A549 (cell line): ENCODE measurements at regions not wholly inside any gene's neighbourhood (a gene's known extent, or its start where the extent isn't known, plus 50 kb on each side); places are given as distances from the start of the nearest gene placed in this dataset.

ENCODE experiments used
- ATAC-seq, 2 experiments: fragments of 200-7000 bp in 1 of 2; fragments of >200 bp in 1 of 2; cut with Nextera tagmentation in 1 of 2; cut with Tn5 transposase in 1 of 2; 3 replicates each; pipeline versions ENCODE4 v1.8.0 to v1.9.1; 2018 to 2020; ENCODE audit warnings: mild to moderate bottlenecking in 1 of 2, moderate library complexity in 1 of 2
- CTCF ChIA-PET: fragments of 300-600 bp; sonication (Branson Sonifier 250); formaldehyde crosslinking; extraction: SDS; loops from one replicate; lab custom pipeline; 2021; ENCODE audit warnings: antibody characterized with exemption, inconsistent platforms; lab: Yijun Ruan, JAX
- POLR2A ChIA-PET: fragments of 350-600 bp; formaldehyde crosslinking; extraction: SDS; loops from one replicate; lab custom pipeline; 2021; ENCODE audit warnings: antibody characterized with exemption, inconsistent platforms; lab: Yijun Ruan, JAX
- DNase-seq, 2 experiments: peaks; one replicate each; pipeline versions ENCODE4 v3.0.0 to v3.0.0-alpha.2; 2011 to 2016; ENCODE audit warnings: low read depth in 1 of 2, low spot score in 1 of 2
- FAIRE-seq: peaks from 2 replicates; lab custom pipeline; 2011; peaks lifted over from hg19 to GRCh38; lab: Jason Lieb, UNC
- H3K27ac ChIP-seq, 2 experiments: fragments of >200 bp; sonication (Bioruptor Twin); formaldehyde crosslinking; 3 replicates each; pipeline ENCODE4 v1.5.1; 2016 to 2017
- H3K4me1 ChIP-seq: fragments of >200 bp; sonication (Bioruptor Twin); formaldehyde crosslinking; 3 replicates; pipeline ENCODE4 v1.6.1; 2016
- H3K4me2 ChIP-seq: fragments of >200 bp; sonication (Bioruptor Twin); formaldehyde crosslinking; 3 replicates; pipeline ENCODE4 v1.6.1; 2016
- H3K4me3 ChIP-seq: fragments of >200 bp; sonication (Bioruptor Twin); formaldehyde crosslinking; 3 replicates; pipeline ENCODE4 v1.5.1; 2016
- H3K9me3 ChIP-seq: fragments of >200 bp; sonication (Bioruptor Twin); formaldehyde crosslinking; 3 replicates; pipeline ENCODE4 v1.6.1; 2016
- CBX2 ChIP-seq: fragments of 200-600 bp; sonication (generic); IDR thresholded peaks from 2 replicates; pipeline ENCODE4 v1.6.1; 2016; ENCODE audit warnings: low read depth, mild to moderate bottlenecking, borderline replicate concordance
- CEBPB ChIP-seq, 2 experiments: fragments of >200 bp in 1 of 2; sonication (Bioruptor Twin) in 1 of 2; formaldehyde crosslinking in 1 of 2; IDR thresholded peaks; 2 replicates each; pipeline ENCODE4 v1.6.1; 2012 to 2016
- CHD4 ChIP-seq: fragments of 200-600 bp; sonication (generic); IDR thresholded peaks from 2 replicates; pipeline ENCODE4 v1.6.1; 2016; ENCODE audit warnings: antibody characterized with exemption, mild to moderate bottlenecking, borderline replicate concordance
- EHMT2 ChIP-seq: fragments of 200-600 bp; sonication (generic); IDR thresholded peaks from 2 replicates; pipeline ENCODE4 v1.6.1; 2016; ENCODE audit warnings: antibody characterized with exemption, low read depth, mild to moderate bottlenecking, moderate library complexity
- ELK1 ChIP-seq: fragments of 150-350 bp; IDR thresholded peaks from 2 replicates; pipeline ENCODE4 v1.6.1; 2014; ENCODE audit warnings: low read depth, mild to moderate bottlenecking, low read length
- ESRRA ChIP-seq: fragments of 150-350 bp; IDR thresholded peaks from 2 replicates; pipeline ENCODE4 v1.6.1; 2014; ENCODE audit warnings: mild to moderate bottlenecking, low read length, borderline replicate concordance
- FOSB ChIP-seq: fragments of 250-450 bp; sonication (Bioruptor Pico); IDR thresholded peaks from 2 replicates; pipeline ENCODE4 v1.5.0; 2020; ENCODE audit warnings: mild to moderate bottlenecking, moderate library complexity
- GATA3 ChIP-seq: IDR thresholded peaks from 2 replicates; pipeline ENCODE4 v1.6.1; 2012; ENCODE audit warnings: borderline replicate concordance
- HDAC2 ChIP-seq: fragments of 200-600 bp; sonication (generic); IDR thresholded peaks from 2 replicates; pipeline ENCODE4 v1.6.1; 2016
- HEYL ChIP-seq: fragments of 250-450 bp; sonication (Bioruptor Pico); IDR thresholded peaks from 2 replicates; pipeline ENCODE4 v1.8.0; 2021; ENCODE audit warnings: mild to moderate bottlenecking, moderate library complexity
- HOXA7 ChIP-seq: fragments of 250-450 bp; sonication (Bioruptor Pico); IDR thresholded peaks from 2 replicates; pipeline ENCODE4 v1.5.0; 2020; ENCODE audit warnings: mild to moderate bottlenecking, moderate library complexity
- HOXB13 ChIP-seq: fragments of 250-450 bp; sonication (Bioruptor Pico); IDR thresholded peaks from 2 replicates; pipeline ENCODE4 v1.5.0; 2020; ENCODE audit warnings: low read depth, mild to moderate bottlenecking, moderate library complexity
- HOXB5 ChIP-seq: fragments of 250-450 bp; sonication (Bioruptor Pico); IDR thresholded peaks from 2 replicates; pipeline ENCODE4 v1.5.0; 2020; ENCODE audit warnings: mild to moderate bottlenecking, moderate library complexity
- JUN ChIP-seq, 2 experiments: fragments of >200 bp; sonication (Bioruptor Twin); formaldehyde crosslinking; IDR thresholded peaks; 2 replicates in 1 of 2; 3 replicates in 1 of 2; pipeline ENCODE4 v1.6.1; 2016 to 2017
- KDM1A ChIP-seq: fragments of 200-600 bp; sonication (generic); IDR thresholded peaks from 2 replicates; pipeline ENCODE4 v1.6.1; 2016; ENCODE audit warnings: low read depth, mild to moderate bottlenecking
- MAFK ChIP-seq: fragments of 450-650 bp; IDR thresholded peaks from 2 replicates; pipeline ENCODE4 v1.6.1; 2014; ENCODE audit not compliant: partially characterized antibody
- MYC ChIP-seq: IDR thresholded peaks from 2 replicates; pipeline ENCODE4 v1.6.1; 2012; ENCODE audit warnings: mild to moderate bottlenecking, inconsistent platforms, low read length, improper control_type of control experiment, borderline replicate concordance
- NFE2L2 ChIP-seq: fragments of 150-350 bp; conservative IDR thresholded peaks from 2 replicates; pipeline ENCODE4 v1.6.1; 2014; ENCODE audit warnings: low read length
- NR3C1 ChIP-seq: fragments of >200 bp; sonication (Bioruptor Twin); formaldehyde crosslinking; IDR thresholded peaks from 3 replicates; pipeline ENCODE4 v1.6.1; 2017
- PBX3 ChIP-seq: IDR thresholded peaks from 2 replicates; pipeline ENCODE4 v1.6.1; 2012
- RAD21 ChIP-seq, 2 experiments: fragments of >200 bp in 1 of 2; sonication (Bioruptor Twin) in 1 of 2; formaldehyde crosslinking in 1 of 2; IDR thresholded peaks in 1 of 2; conservative IDR thresholded peaks in 1 of 2; 2 replicates in 1 of 2; 3 replicates in 1 of 2; pipeline ENCODE4 v1.6.1; 2012 to 2018; ENCODE audit warnings: inconsistent platforms in 1 of 2
- RARB ChIP-seq: fragments of 250-450 bp; sonication (Bioruptor Pico); IDR thresholded peaks from 2 replicates; pipeline ENCODE4 v1.8.0; 2021; ENCODE audit warnings: mild to moderate bottlenecking, moderate library complexity
- RNF2 ChIP-seq: fragments of 200-600 bp; sonication (generic); IDR thresholded peaks from 2 replicates; pipeline ENCODE4 v1.6.1; 2016; ENCODE audit warnings: low read depth, mild to moderate bottlenecking, antibody characterized with exemption, moderate library complexity, borderline replicate concordance
- SMC3 ChIP-seq: fragments of >200 bp; sonication (Bioruptor Twin); formaldehyde crosslinking; IDR thresholded peaks from 3 replicates; pipeline ENCODE4 v1.6.1; 2018; ENCODE audit warnings: inconsistent platforms
- TP53 ChIP-seq: fragments of 250-450 bp; sonication (Bioruptor Pico); IDR thresholded peaks from 2 replicates; pipeline ENCODE4 v1.5.0; 2021; ENCODE audit warnings: mild to moderate bottlenecking, moderate library complexity
- USF2 ChIP-seq: fragments of 450-650 bp; IDR thresholded peaks from 2 replicates; pipeline ENCODE4 v1.6.1; 2014; ENCODE audit warnings: antibody characterized with exemption
- WGBS: methylation state at CpG from one replicate; pipeline ENCODE4 v1.1.6; 2017; ENCODE audit errors: missing lambda C conversion rate; 5-methylcytosine and 5-hydroxymethylcytosine counted together

- WGBS, result 71% methylated on average over 1 of the region's 1 CpG
- DNase-seq (no peak), FAIRE-seq (no peak), ATAC-seq (no peak)
- Histone ChIP-seq H3K27ac (no peak overlapping the region), H3K4me3 (no peak overlapping the region), H3K9me3 (no peaks in the 10 kb centered on the region), H3K4me2 (no peak overlapping the region), H3K4me1 (no peaks in the 10 kb centered on the region)
- ChIA-PET CTCF (no interaction called here), POLR2A (no interaction called here)
- TF ChIP-seq CBX2, result no peak
- no peak for TF ChIP-seq RAD21 (conservative IDR thresholded peaks at IDR 0.05 in 1 of 2, IDR thresholded peaks at IDR 0.05 in 1 of 2)
- TF ChIP-seq HOXB13 (CRISPR knock-in tag), result no peak
- TF ChIP-seq NR3C1, result no peak
- TF ChIP-seq, all 56 proteins: peak for 0
Observed at GRCh38 chr6:140003217-140003616, 628.8 kb upstream of the CITED2 start.

GRCh38 chr6:140002396-140003022 lies 628.1 kb upstream of the CITED2 start:
- ChIA-PET CTCF (no interaction called here), POLR2A (no interaction called here)
- 56% methylated on average over 4 of the region's 4 CpGs for WGBS
- no peaks in the 10 kb centered on the region for H3K4me1 ChIP-seq
- H3K27ac ChIP-seq, result no peak overlapping the region
- H3K9me3 ChIP-seq, result no peaks in the 10 kb centered on the region
- ATAC-seq (no peak), FAIRE-seq (no peak), DNase-seq (no peak)
- H3K4me3 ChIP-seq, result no peak overlapping the region
- TF ChIP-seq USF2 (no peak), HDAC2 (no peak), TP53 (CRISPR knock-in tag) (no peak), RARB (no peak), PBX3 (no peak), GATA3 (no peak), NFE2L2 (no peak), HOXB13 (CRISPR knock-in tag) (no peak), HOXA7 (no peak), CEBPB (IDR thresholded peaks at IDR 0.05) (no peak), MAFK (no peak)
- TF ChIP-seq, all 56 proteins: peak for 0
- no peak overlapping the region for H3K4me2 ChIP-seq

- Histone ChIP-seq H3K27ac (no peak overlapping the region), H3K4me3 (no peak overlapping the region), H3K9me3 (no peaks in the 10 kb centered on the region), H3K4me2 (no peak overlapping the region), H3K4me1 (no peaks in the 10 kb centered on the region)
- DNase-seq, result no peak
- 60% methylated on average over 5 of the region's 5 CpGs for WGBS
- ChIA-PET POLR2A (no interaction called here), CTCF (no interaction called here)
- FAIRE-seq, result no peak
- TF ChIP-seq KDM1A (no peak), FOSB (CRISPR knock-in tag) (no peak), ESRRA (no peak), ELK1 (no peak), HEYL (CRISPR knock-in tag) (no peak), EHMT2 (no peak), MYC (no peak), RNF2 (no peak), SMC3 (no peak), HOXB13 (CRISPR knock-in tag) (no peak), CHD4 (no peak), JUN (IDR thresholded peaks at IDR 0.05) (no peak), HOXB5 (CRISPR knock-in tag) (no peak)
- ATAC-seq, result no peak
Observed at GRCh38 chr6:140001821-140002341, 627.4 kb upstream of the CITED2 start.
